ENCODE measurements at regions not wholly inside any gene's neighbourhood (a gene's known extent, or its start where the extent isn't known, plus 50 kb on each side); places are given as distances from the start of the nearest gene placed in this dataset.

DNA sequence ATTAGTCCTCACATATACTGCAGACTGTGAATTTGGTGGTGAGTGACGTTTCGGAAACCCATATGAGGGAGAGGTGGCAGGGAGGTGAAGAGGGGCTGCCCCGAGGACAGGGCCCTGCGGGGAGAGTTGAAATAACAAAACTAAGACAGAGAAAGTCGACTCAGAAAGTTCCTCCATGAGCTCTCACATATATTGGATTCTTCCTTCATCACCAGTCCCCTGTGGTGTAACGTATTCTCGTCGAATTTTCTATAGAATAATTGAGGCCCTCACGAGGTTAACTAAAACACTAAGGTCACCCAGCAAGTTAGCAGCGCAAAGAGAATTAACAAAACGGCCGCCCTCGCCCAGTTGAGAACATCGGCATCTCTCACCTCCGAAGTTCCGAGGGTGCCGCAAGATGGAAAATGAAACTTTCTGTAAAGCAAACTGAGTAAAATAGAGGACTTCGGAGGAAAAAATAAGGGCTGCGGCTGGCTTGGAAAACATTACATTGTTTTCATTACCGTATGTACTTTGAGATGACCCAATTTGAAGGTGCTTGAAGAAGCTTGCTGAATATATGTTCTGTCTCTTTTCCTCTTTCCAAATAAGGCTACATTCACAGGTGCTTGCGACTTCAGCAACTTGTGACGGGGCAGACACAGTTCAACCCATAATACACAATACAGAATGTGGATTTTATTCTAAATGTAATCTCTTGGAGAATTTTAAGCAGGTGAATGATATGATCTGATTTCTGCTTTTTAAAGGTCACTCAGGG, 490.9 kb upstream of the JARID2 start:
- TF ChIP-seq EZH2 (IDR thresholded peaks at IDR 0.05; ENCODE audit: insufficient read depth, poor library complexity, severe bottlenecking) (no peak), EZH2phosphoT487 (IDR thresholded peaks at IDR 0.05; ENCODE audit: insufficient read depth, low read depth) (no peak)

Measured in GM23248 (cell line).